ENCODE measurements at regions not wholly inside any gene's neighbourhood (a gene's known extent, or its start where the extent isn't known, plus 50 kb on each side); places are given as distances from the start of the nearest gene placed in this dataset.

DNA sequence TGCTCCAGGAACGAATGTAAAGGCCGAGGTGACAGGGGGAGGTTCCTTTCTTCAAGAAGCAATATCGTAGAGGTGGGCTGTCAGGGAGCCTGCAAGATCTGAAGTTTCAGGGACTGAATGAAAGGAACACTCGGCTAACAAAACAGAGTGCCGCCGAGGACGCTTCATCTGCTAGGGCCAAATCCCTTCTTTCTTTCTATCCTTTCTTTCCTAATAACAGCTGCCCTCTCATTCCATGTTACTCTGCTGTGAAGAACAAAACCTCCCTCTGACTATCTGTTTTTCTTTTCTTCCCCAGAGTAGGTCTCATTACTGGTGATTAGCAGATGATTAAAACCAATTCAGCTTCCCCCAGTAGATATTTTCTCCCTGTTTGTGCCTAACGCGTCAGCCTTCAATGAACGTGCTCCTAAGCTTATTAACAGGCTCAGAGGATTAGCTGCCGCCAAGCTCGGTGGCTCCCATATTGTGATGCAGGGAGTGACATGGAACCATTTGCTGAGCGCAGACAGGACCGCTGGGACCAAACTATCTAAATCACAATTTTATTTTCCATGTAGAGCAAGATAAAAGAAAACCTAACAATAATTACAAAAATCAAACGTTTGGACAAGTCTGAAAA lies 414.6 kb downstream of the TMEM182 start:
- DNase-seq (ENCODE audit: low spot score): peak; percentile 79
- H3K27ac ChIP-seq (replicated peaks; ENCODE audit: low read length): no peak overlapping the region

DNA sequence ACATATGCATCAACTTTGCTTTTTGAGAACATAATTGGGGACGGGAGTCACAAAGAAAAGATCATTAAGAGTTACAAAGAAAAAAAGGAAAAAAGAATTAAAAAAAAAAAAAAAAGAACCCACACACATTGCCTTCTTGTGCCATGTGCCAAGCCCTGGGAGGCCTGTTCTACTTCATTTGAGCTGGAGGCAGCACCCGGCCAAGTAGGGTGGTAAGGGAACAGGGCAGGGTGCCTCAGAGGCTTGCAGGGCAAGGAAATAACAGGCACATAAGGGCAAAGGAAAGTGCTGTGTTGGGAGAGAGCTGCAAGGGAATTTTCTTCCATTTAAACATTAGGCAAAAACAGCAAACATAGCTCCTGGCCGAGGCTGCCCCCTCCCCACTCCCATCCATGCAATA lies 418.0 kb downstream of the TMEM182 start:
- Histone ChIP-seq H3K14ac (ENCODE audit: low read length) (no peak overlapping the region), H3K27ac (replicated peaks; ENCODE audit: low read length) (no peak overlapping the region), H3K4ac (ENCODE audit: low read length) (no peak overlapping the region), H3K27me3 (ENCODE audit: control insufficient read depth in 3 of 3, insufficient read depth in 3 of 3, low read depth in 1 of 3, low read length in 3 of 3) (peaks cover 0 to 21% (median 0%) of the 10 kb centered on the region in 3 experiments), H2BK15ac (ENCODE audit: low read length) (no peak overlapping the region), H3K23ac (ENCODE audit: low read depth, low read length, poor library complexity) (no peak overlapping the region), H2BK120ac (ENCODE audit: low read depth, low read length) (no peak overlapping the region), H3K9ac (ENCODE audit: low read depth, low read length, poor library complexity) (no peak overlapping the region), H3K4me3 (ENCODE audit: low read length in 2 of 2) (no peak overlapping the region), H4K8ac (ENCODE audit: low read depth, low read length) (no peak overlapping the region), H2AFZ (ENCODE audit: low read length) (no peak overlapping the region), H3K18ac (ENCODE audit: low read length) (no peak overlapping the region), H3K4me2 (ENCODE audit: insufficient read depth, low read length, poor library complexity, severe bottlenecking) (no peak overlapping the region), H2BK12ac (ENCODE audit: low read length) (no peak overlapping the region), H4K91ac (ENCODE audit: low read depth, low read length, poor library complexity) (no peak overlapping the region), H2BK5ac (ENCODE audit: low read length) (no peak overlapping the region), H3K4me1 (ENCODE audit: control insufficient read depth in 2 of 2, insufficient read depth in 1 of 2, low read depth in 1 of 2, low read length in 2 of 2) (peaks cover 0 to 10% of the 10 kb centered on the region in 2 donors), H3K79me1 (ENCODE audit: low read depth, low read length) (no peaks in the 10 kb centered on the region), H2AK5ac (ENCODE audit: low read depth, low read length) (no peak overlapping the region), H3K9me3 (replicated peaks in 1 of 2; ENCODE audit: control insufficient read depth in 2 of 2, insufficient read depth in 1 of 2, low read depth in 1 of 2, low read length in 2 of 2) (peaks cover 2 to 4% of the 10 kb centered on the region in 2 donors), H3K36me3 (replicated peaks in 1 of 2; ENCODE audit: control insufficient read depth in 2 of 2, insufficient read depth in 2 of 2, low read length in 2 of 2) (no peaks in the 10 kb centered on the region)
- WGBS, 2 donors (ENCODE audit: extremely low coverage in 2 of 2, insufficient read length in 2 of 2, insufficient replicate concordance in 1 of 2): no CpG with 5 or more reads among the region's 3 CpGs
- no peak for DNase-seq (ENCODE audit: low spot score)

More for the DNA sequence above, 414.6 kb downstream of the TMEM182 start:
- Histone ChIP-seq H2BK120ac (ENCODE audit: low read depth, low read length) (no peak overlapping the region), H3K79me1 (ENCODE audit: low read depth, low read length) (no peaks in the 10 kb centered on the region), H3K9me3 (replicated peaks in 1 of 2; ENCODE audit: control insufficient read depth in 2 of 2, insufficient read depth in 1 of 2, low read depth in 1 of 2, low read length in 2 of 2) (peaks cover 0 to 2% of the 10 kb centered on the region in 2 donors), H2BK12ac (ENCODE audit: low read length) (no peak overlapping the region), H4K8ac (ENCODE audit: low read depth, low read length) (no peak overlapping the region), H2AFZ (ENCODE audit: low read length) (peak overlapping the region; percentile 35), H3K36me3 (replicated peaks in 1 of 2; ENCODE audit: control insufficient read depth in 2 of 2, insufficient read depth in 2 of 2, low read length in 2 of 2) (no peaks in the 10 kb centered on the region), H3K4me3 (ENCODE audit: low read length in 2 of 2) (no peak overlapping the region), H2AK5ac (ENCODE audit: low read depth, low read length) (no peak overlapping the region), H3K27me3 (ENCODE audit: control insufficient read depth in 3 of 3, insufficient read depth in 3 of 3, low read depth in 1 of 3, low read length in 3 of 3) (peaks cover 0 to 27% (median 0%) of the 10 kb centered on the region in 3 experiments), H2BK15ac (ENCODE audit: low read length) (no peak overlapping the region), H2BK5ac (ENCODE audit: low read length) (no peak overlapping the region), H3K4me1 (ENCODE audit: control insufficient read depth in 2 of 2, insufficient read depth in 1 of 2, low read depth in 1 of 2, low read length in 2 of 2) (peaks cover 0 to 10% of the 10 kb centered on the region in 2 donors), H3K14ac (ENCODE audit: low read length) (no peak overlapping the region), H3K4ac (ENCODE audit: low read length) (no peak overlapping the region), H3K18ac (ENCODE audit: low read length) (no peak overlapping the region), H3K4me2 (ENCODE audit: insufficient read depth, low read length, poor library complexity, severe bottlenecking) (no peak overlapping the region), H3K9ac (ENCODE audit: low read depth, low read length, poor library complexity) (no peak overlapping the region), H4K91ac (ENCODE audit: low read depth, low read length, poor library complexity) (no peak overlapping the region), H3K23ac (ENCODE audit: low read depth, low read length, poor library complexity) (no peak overlapping the region)
- WGBS, 2 donors (ENCODE audit: extremely low coverage in 2 of 2, insufficient read length in 2 of 2, insufficient replicate concordance in 1 of 2): no CpG with 5 or more reads among the region's 15 CpGs

DNA sequence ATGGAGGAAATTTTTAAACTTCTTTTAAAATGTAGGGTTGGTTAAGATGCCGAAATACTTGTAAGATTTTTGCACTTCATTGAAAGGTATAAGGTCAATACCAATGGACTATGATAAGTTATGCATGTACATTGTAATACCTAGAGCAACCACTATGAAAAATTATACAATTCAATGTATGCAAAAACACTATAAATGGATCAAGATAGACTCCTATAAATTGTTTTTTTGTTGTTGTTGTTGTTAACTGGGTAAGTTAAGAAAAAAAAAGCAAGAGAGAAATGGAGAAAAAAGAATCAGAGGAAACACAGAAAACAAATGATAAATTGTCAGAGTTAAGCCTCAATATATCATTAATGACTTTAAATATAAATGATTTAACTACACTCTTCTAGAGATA lies 421.2 kb downstream of the TMEM182 start:
- Histone ChIP-seq H3K79me1 (ENCODE audit: low read depth, low read length) (no peaks in the 10 kb centered on the region), H3K27ac (replicated peaks; ENCODE audit: low read length) (no peak overlapping the region), H2BK120ac (ENCODE audit: low read depth, low read length) (no peak overlapping the region), H4K91ac (ENCODE audit: low read depth, low read length, poor library complexity) (no peak overlapping the region), H3K9ac (ENCODE audit: low read depth, low read length, poor library complexity) (no peak overlapping the region), H3K18ac (ENCODE audit: low read length) (no peak overlapping the region), H2AFZ (ENCODE audit: low read length) (no peak overlapping the region), H2BK12ac (ENCODE audit: low read length) (no peak overlapping the region), H3K36me3 (replicated peaks in 1 of 2; ENCODE audit: control insufficient read depth in 2 of 2, insufficient read depth in 2 of 2, low read length in 2 of 2) (no peaks in the 10 kb centered on the region), H3K9me3 (replicated peaks in 1 of 2; ENCODE audit: control insufficient read depth in 2 of 2, insufficient read depth in 1 of 2, low read depth in 1 of 2, low read length in 2 of 2) (peaks cover 0 to 9% of the 10 kb centered on the region in 2 donors), H3K14ac (ENCODE audit: low read length) (no peak overlapping the region), H3K4me1 (ENCODE audit: control insufficient read depth in 2 of 2, insufficient read depth in 1 of 2, low read depth in 1 of 2, low read length in 2 of 2) (no peaks in the 10 kb centered on the region), H3K4me3 (ENCODE audit: low read length in 2 of 2) (no peak overlapping the region), H2BK15ac (ENCODE audit: low read length) (no peak overlapping the region), H3K4ac (ENCODE audit: low read length) (no peak overlapping the region), H3K23ac (ENCODE audit: low read depth, low read length, poor library complexity) (no peak overlapping the region), H3K4me2 (ENCODE audit: insufficient read depth, low read length, poor library complexity, severe bottlenecking) (no peak overlapping the region), H4K8ac (ENCODE audit: low read depth, low read length) (no peak overlapping the region), H3K27me3 (ENCODE audit: control insufficient read depth in 3 of 3, insufficient read depth in 3 of 3, low read depth in 1 of 3, low read length in 3 of 3) (peaks cover 0 to 15% (median 0%) of the 10 kb centered on the region in 3 experiments), H2AK5ac (ENCODE audit: low read depth, low read length) (no peak overlapping the region), H2BK5ac (ENCODE audit: low read length) (no peak overlapping the region)
- no peak for DNase-seq (ENCODE audit: low spot score)
- no CpG with 5 or more reads among the region's 1 CpG for WGBS, 2 donors (ENCODE audit: extremely low coverage in 2 of 2, insufficient read length in 2 of 2, insufficient replicate concordance in 1 of 2)

DNA sequence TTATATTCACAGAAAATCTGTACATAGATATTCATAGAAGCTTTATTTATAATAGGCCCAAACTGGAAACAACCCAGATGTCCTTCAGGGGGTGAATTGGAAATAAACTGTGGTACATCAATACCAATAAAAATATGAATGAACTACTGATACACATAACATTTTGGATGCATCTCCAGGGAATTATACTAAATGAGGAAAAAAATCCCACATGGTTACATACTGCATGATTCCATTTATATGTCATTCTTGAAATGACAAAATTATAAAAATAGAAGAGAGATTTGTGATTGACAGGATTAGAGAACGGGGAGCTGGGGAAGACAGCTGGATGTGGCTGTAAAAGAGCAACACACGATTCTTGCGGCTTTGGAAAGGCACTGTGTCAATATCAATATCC lies 435.0 kb downstream of the TMEM182 start:
- H2AFZ ChIP-seq (ENCODE audit: low read length): no peak overlapping the region
- no peak overlapping the region for H2BK12ac ChIP-seq (ENCODE audit: low read length)
- no peaks in the 10 kb centered on the region for H3K4me1 ChIP-seq (ENCODE audit: control insufficient read depth in 2 of 2, insufficient read depth in 1 of 2, low read depth in 1 of 2, low read length in 2 of 2)
- H2BK120ac ChIP-seq (ENCODE audit: low read depth, low read length): no peak overlapping the region
- H3K27ac ChIP-seq (replicated peaks; ENCODE audit: low read length): no peak overlapping the region
- no peaks in the 10 kb centered on the region for H3K27me3 ChIP-seq (ENCODE audit: control insufficient read depth in 3 of 3, insufficient read depth in 3 of 3, low read depth in 1 of 3, low read length in 3 of 3)
- H4K91ac ChIP-seq (ENCODE audit: low read depth, low read length, poor library complexity): no peak overlapping the region
- H3K79me1 ChIP-seq (ENCODE audit: low read depth, low read length): no peaks in the 10 kb centered on the region
- H3K18ac ChIP-seq (ENCODE audit: low read length): no peak overlapping the region
- no peaks in the 10 kb centered on the region for H3K36me3 ChIP-seq (replicated peaks in 1 of 2; ENCODE audit: control insufficient read depth in 2 of 2, insufficient read depth in 2 of 2, low read length in 2 of 2)
- WGBS, 2 donors (ENCODE audit: extremely low coverage in 2 of 2, insufficient read length in 2 of 2, insufficient replicate concordance in 1 of 2): no CpG with 5 or more reads among the region's 3 CpGs
- H4K8ac ChIP-seq (ENCODE audit: low read depth, low read length): no peak overlapping the region
- H2AK5ac ChIP-seq (ENCODE audit: low read depth, low read length): no peak overlapping the region
- no peak for DNase-seq (ENCODE audit: low spot score)
- H3K4me2 ChIP-seq (ENCODE audit: insufficient read depth, low read length, poor library complexity, severe bottlenecking): no peak overlapping the region
- H3K4me3 ChIP-seq (ENCODE audit: low read length in 2 of 2): no peak overlapping the region
- H3K9ac ChIP-seq (ENCODE audit: low read depth, low read length, poor library complexity): no peak overlapping the region
- peaks cover 0 to 3% of the 10 kb centered on the region in 2 donors for H3K9me3 ChIP-seq (replicated peaks in 1 of 2; ENCODE audit: control insufficient read depth in 2 of 2, insufficient read depth in 1 of 2, low read depth in 1 of 2, low read length in 2 of 2)
- no peak overlapping the region for H2BK15ac ChIP-seq (ENCODE audit: low read length)
- no peak overlapping the region for H2BK5ac ChIP-seq (ENCODE audit: low read length)
- no peak overlapping the region for H3K4ac ChIP-seq (ENCODE audit: low read length)
- H3K23ac ChIP-seq (ENCODE audit: low read depth, low read length, poor library complexity): no peak overlapping the region
- H3K14ac ChIP-seq (ENCODE audit: low read length): no peak overlapping the region

All from neuronal stem cell (in vitro differentiated cells).